Transverse colon (tissue), 4 donors: ENCODE measurements at regions not wholly inside any gene's neighbourhood (a gene's known extent, or its start where the extent isn't known, plus 50 kb on each side); places are given as distances from the start of the nearest gene placed in this dataset.

Experiments
- DNase-seq: peaks from one replicate; pipeline ENCODE4 v3.0.0-alpha.2; 2019
- H3K27ac ChIP-seq, 4 donors: fragments of 200-600 bp; sonication (generic); 2 replicates each; pipeline ENCODE4 v1.5.1; 2016 to 2018; ENCODE audit warnings: inconsistent platforms in 4 of 4
- H3K27me3 ChIP-seq: fragments of 200-600 bp; sonication (generic); 2 replicates; pipeline ENCODE4 v1.5.1; 2017; ENCODE audit warnings: inconsistent platforms
- H3K36me3 ChIP-seq, 4 donors: fragments of 200-600 bp; sonication (generic); 2 replicates each; pipeline ENCODE4 v1.5.1; 2017 to 2019; ENCODE audit warnings: inconsistent platforms in 4 of 4
- H3K4me1 ChIP-seq, 4 donors: fragments of 200-600 bp; sonication (generic); 2 replicates each; pipeline ENCODE4 v1.5.1; 2017 to 2020; ENCODE audit warnings: inconsistent platforms in 4 of 4
- H3K4me3 ChIP-seq, 4 donors: fragments of 200-600 bp; sonication (generic); 1 replicate in 1 of 4; 2 replicates in 3 of 4; pipeline versions ENCODE4 v1.5.1 to v1.6.1; 2017 to 2019; ENCODE audit warnings: inconsistent platforms in 4 of 4
- H3K9me3 ChIP-seq, 2 donors: fragments of 200-600 bp; sonication (generic); 2 replicates each; pipeline ENCODE4 v1.5.1; 2017 to 2019; ENCODE audit warnings: inconsistent platforms in 2 of 2
- EP300 ChIP-seq: sonication (generic); formaldehyde crosslinking; IDR thresholded peaks from one replicate; pipeline ENCODE4 v1.6.1; 2017; ENCODE audit warnings: antibody characterized with exemption, low read depth
- POLR2A ChIP-seq: fragments of 450-650 bp; IDR thresholded peaks from one replicate; pipeline ENCODE4 v1.6.1; 2016; ENCODE audit warnings: antibody characterized with exemption, mild to moderate bottlenecking, moderate library complexity
- POLR2AphosphoS5 ChIP-seq, 3 donors: sonication (generic); formaldehyde crosslinking; IDR thresholded peaks; one replicate each; pipeline ENCODE4 v1.6.1; 2016; ENCODE audit warnings: antibody characterized with exemption in 3 of 3
- whole genome bisulfite sequencing, 2 donors: methylation state at CpG; one replicate each; pipeline ENCODE4 v1.1.5; 2018; ENCODE audit warnings: low coverage in 1 of 2; 5-methylcytosine and 5-hydroxymethylcytosine counted together
- in situ Hi-C, 4 donors: fragments of 200-750 bp; cut with MboI; loops; one replicate each; pipeline versions ENCODE4 v1.15.0 to v1.15.1; 2017; ENCODE audit warnings: low sequenced_read_pairs in 3 of 4, low pct_ligation_motif_present in 1 of 4, low pct_unique_long_range_greater_than_20kb in 1 of 4
- intact Hi-C: fragments of 100-400 bp; cut with DNase I; formaldehyde crosslinking; loops from one replicate; pipeline ENCODE4 v1.15.1; 2023; ENCODE audit warnings: low total_unique reads
- TF ChIP-seq, protein P1 (sequence below), 5 experiments: fragments of 200-600 bp in 3 of 5; fragments of 450-650 bp in 2 of 5; sonication (generic) in 3 of 5; IDR thresholded peaks; 1 replicate in 2 of 5; 2 replicates in 3 of 5; pipeline ENCODE4 v1.5.1; 2016 to 2017; ENCODE audit warnings: antibody characterized with exemption in 5 of 5, inconsistent platforms in 3 of 5, mild to moderate bottlenecking in 2 of 5, moderate library complexity in 1 of 5

- no peaks in the 10 kb centered on the region for H3K4me1 ChIP-seq
- no peak for DNase-seq
- TF ChIP-seq, protein P1, sequence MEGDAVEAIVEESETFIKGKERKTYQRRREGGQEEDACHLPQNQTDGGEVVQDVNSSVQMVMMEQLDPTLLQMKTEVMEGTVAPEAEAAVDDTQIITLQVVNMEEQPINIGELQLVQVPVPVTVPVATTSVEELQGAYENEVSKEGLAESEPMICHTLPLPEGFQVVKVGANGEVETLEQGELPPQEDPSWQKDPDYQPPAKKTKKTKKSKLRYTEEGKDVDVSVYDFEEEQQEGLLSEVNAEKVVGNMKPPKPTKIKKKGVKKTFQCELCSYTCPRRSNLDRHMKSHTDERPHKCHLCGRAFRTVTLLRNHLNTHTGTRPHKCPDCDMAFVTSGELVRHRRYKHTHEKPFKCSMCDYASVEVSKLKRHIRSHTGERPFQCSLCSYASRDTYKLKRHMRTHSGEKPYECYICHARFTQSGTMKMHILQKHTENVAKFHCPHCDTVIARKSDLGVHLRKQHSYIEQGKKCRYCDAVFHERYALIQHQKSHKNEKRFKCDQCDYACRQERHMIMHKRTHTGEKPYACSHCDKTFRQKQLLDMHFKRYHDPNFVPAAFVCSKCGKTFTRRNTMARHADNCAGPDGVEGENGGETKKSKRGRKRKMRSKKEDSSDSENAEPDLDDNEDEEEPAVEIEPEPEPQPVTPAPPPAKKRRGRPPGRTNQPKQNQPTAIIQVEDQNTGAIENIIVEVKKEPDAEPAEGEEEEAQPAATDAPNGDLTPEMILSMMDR (IDR thresholded peaks at IDR 0.05): no peak
- TF ChIP-seq EP300 (no peak), POLR2A (no peak), POLR2AphosphoS5 (IDR thresholded peaks at IDR 0.05) (no peak)
- H3K27ac ChIP-seq: no peak overlapping the region
- H3K27me3 ChIP-seq: no peaks in the 10 kb centered on the region
- intact Hi-C loops (no loop called here), in situ Hi-C loops (no loop called here)
- H3K9me3 ChIP-seq: no peaks in the 10 kb centered on the region
- no peaks in the 10 kb centered on the region for H3K36me3 ChIP-seq
- no peak overlapping the region for H3K4me3 ChIP-seq
- 96 to 100% methylated on average over 4 to 9 of the region's 9 CpGs for WGBS, 2 donors
These were observed 370.6 kb downstream of the SAMD5 start for GRCh38 chr6:147879031-147879580.

- no peaks in the 10 kb centered on the region for H3K9me3 ChIP-seq
- H3K27me3 ChIP-seq: no peaks in the 10 kb centered on the region
- in situ Hi-C loops (no loop called here), intact Hi-C loops (no loop called here)
- TF ChIP-seq EP300: no peak
- no peak for TF ChIP-seq POLR2AphosphoS5 (IDR thresholded peaks at IDR 0.05)
- no peak for TF ChIP-seq POLR2A
- TF ChIP-seq, protein P1 (IDR thresholded peaks at IDR 0.05): no peak
- H3K27ac ChIP-seq: no peak overlapping the region
- H3K4me3 ChIP-seq: no peak overlapping the region
- no peaks in the 10 kb centered on the region for H3K4me1 ChIP-seq
- no peak for DNase-seq
- WGBS, 2 donors: 83 to 100% methylated on average over 1 to 6 of the region's 6 CpGs
- no peaks in the 10 kb centered on the region for H3K36me3 ChIP-seq
These were observed 372.9 kb downstream of the SAMD5 start for GRCh38 chr6:147881432-147881831.

GRCh38 chr6:147888374-147888773 lies 379.9 kb downstream of the SAMD5 start:
- in situ Hi-C loops (no loop called here), intact Hi-C loops (no loop called here)
- Histone ChIP-seq H3K9me3 (peaks cover 0 to 5% of the 10 kb centered on the region in 2 donors), H3K4me1 (no peaks in the 10 kb centered on the region), H3K27ac (no peak overlapping the region), H3K4me3 (no peak overlapping the region), H3K27me3 (no peaks in the 10 kb centered on the region), H3K36me3 (no peaks in the 10 kb centered on the region)
- DNase-seq: no peak
- no peak for TF ChIP-seq POLR2AphosphoS5 (IDR thresholded peaks at IDR 0.05)
- no peak for TF ChIP-seq EP300
- TF ChIP-seq, protein P1 (IDR thresholded peaks at IDR 0.05): no peak
- TF ChIP-seq POLR2A: no peak
- 91 to 92% methylated on average over 2 of the region's 2 CpGs for WGBS, 2 donors

DNA sequence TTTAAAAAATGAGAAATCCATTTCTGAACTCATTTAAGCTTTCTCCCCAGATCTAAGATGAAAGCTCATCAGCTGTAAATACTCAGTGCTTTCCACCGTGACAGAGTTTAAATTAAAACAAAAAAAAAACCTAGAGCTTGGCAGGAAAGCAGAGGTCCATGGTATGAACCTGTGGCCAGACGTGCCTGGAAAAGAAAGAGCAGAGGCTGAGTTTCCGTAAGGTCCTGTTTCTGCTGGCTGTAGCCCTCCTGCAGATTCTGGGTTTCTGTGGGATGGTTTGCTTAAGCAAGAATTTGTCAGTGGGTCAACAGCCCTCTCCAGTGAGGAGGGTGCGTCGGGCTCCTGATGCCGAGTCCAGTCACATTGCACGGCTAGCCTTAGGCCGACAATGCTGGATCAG lies 383.2 kb downstream of the SAMD5 start:
- 57 to 85% methylated on average over 3 to 8 of the region's 8 CpGs for WGBS, 2 donors
- TF ChIP-seq EP300: no peak
- no peak for TF ChIP-seq POLR2A
- TF ChIP-seq, protein P1 (IDR thresholded peaks at IDR 0.05): no peak
- TF ChIP-seq POLR2AphosphoS5 (IDR thresholded peaks at IDR 0.05): no peak

More for the DNA sequence above, 383.2 kb downstream of the SAMD5 start:
- Histone ChIP-seq H3K27me3 (no peaks in the 10 kb centered on the region), H3K9me3 (peaks cover 0 to 5% of the 10 kb centered on the region in 2 donors), H3K4me1 (no peaks in the 10 kb centered on the region), H3K36me3 (no peaks in the 10 kb centered on the region), H3K27ac (no peak overlapping the region), H3K4me3 (no peak overlapping the region)
- intact Hi-C loops (no loop called here), in situ Hi-C loops (no loop called here)
- no peak for DNase-seq
